HG03095 (cell line): ENCODE measurements at regions not wholly inside any gene's neighbourhood (a gene's known extent, or its start where the extent isn't known, plus 50 kb on each side); places are given as distances from the start of the nearest gene placed in this dataset.

Experiments
- ATAC-seq: cut with Tn5 transposase; IDR thresholded peaks from one replicate; pipeline ENCODE4 v1.9.1; 2021; ENCODE audit warnings: moderate library complexity; ENCODE audit not compliant: unreplicated experiment

GRCh38 chr15:67980171-67980570 lies 73.9 kb upstream of the PIAS1 start:
- no peak for ATAC-seq

GRCh38 chr15:67980773-67981685 lies 73.1 kb upstream of the PIAS1 start:
- ATAC-seq: no peak

- ATAC-seq: no peak
Measured at GRCh38 chr15:67981848-67982247, 72.3 kb upstream of the PIAS1 start.

GRCh38 chr15:67991706-67992105 lies 62.4 kb upstream of the PIAS1 start:
- no peak for ATAC-seq

- ATAC-seq: no peak
Measured at GRCh38 chr15:67992411-67992810, 61.7 kb upstream of the PIAS1 start.

- ATAC-seq: no peak
Measured at GRCh38 chr15:67992834-67993233, 61.3 kb upstream of the PIAS1 start.

GRCh38 chr15:67997996-67998395 lies 56.1 kb upstream of the PIAS1 start:
- no peak for ATAC-seq

- no peak for ATAC-seq
Measured at GRCh38 chr15:67998599-67999133, 55.4 kb upstream of the PIAS1 start.

GRCh38 chr15:67999320-68000100 lies 54.6 kb upstream of the PIAS1 start:
- no peak for ATAC-seq

- ATAC-seq: no peak
Measured at GRCh38 chr15:68000754-68001153, 53.4 kb upstream of the PIAS1 start.

GRCh38 chr15:68001811-68002210 lies 52.3 kb upstream of the PIAS1 start:
- ATAC-seq: no peak

GRCh38 chr15:68003297-68003696 lies 50.8 kb upstream of the PIAS1 start:
- ATAC-seq: no peak
